BE2C (cell line): ENCODE measurements at regions not wholly inside any gene's neighbourhood (a gene's known extent, or its start where the extent isn't known, plus 50 kb on each side); places are given as distances from the start of the nearest gene placed in this dataset.

Experiments
- DNase-seq: peaks from one replicate; pipeline ENCODE4 v3.0.0-alpha.2; 2020
- H3K27me3 ChIP-seq: fragments of 250-450 bp; sonication (Bioruptor Pico); 2 replicates; pipeline ENCODE4 v1.5.1; 2020; ENCODE audit warnings: mild to moderate bottlenecking
- H3K36me3 ChIP-seq: fragments of 250-450 bp; sonication (Bioruptor Pico); 2 replicates; pipeline ENCODE4 v1.5.1; 2020; ENCODE audit warnings: mild to moderate bottlenecking
- H3K4me1 ChIP-seq: fragments of 250-450 bp; sonication (Bioruptor Pico); 2 replicates; pipeline ENCODE4 v1.5.1; 2020
- H3K4me3 ChIP-seq: 2 replicates; pipeline ENCODE4 v1.5.1; 2011; ENCODE audit warnings: low read depth, low read length
- H3K9me3 ChIP-seq: fragments of 250-450 bp; sonication (Bioruptor Pico); 2 replicates; pipeline ENCODE4 v1.5.1; 2020
- CTCF ChIP-seq: IDR thresholded peaks from 2 replicates; pipeline ENCODE4 v1.5.1; 2012; ENCODE audit warnings: mild to moderate bottlenecking, low read depth, low read length

GRCh38 chr17:14417336-14417735, 116.5 kb downstream of the HS3ST3B1 start:
- no peak for TF ChIP-seq CTCF
- DNase-seq: no peak
- no peak overlapping the region for H3K4me3 ChIP-seq

GRCh38 chr17:14409292-14409691, 108.4 kb downstream of the HS3ST3B1 start:
- Histone ChIP-seq H3K9me3 (no peaks in the 10 kb centered on the region), H3K4me3 (no peak overlapping the region), H3K27me3 (no peaks in the 10 kb centered on the region), H3K4me1 (no peaks in the 10 kb centered on the region), H3K36me3 (no peaks in the 10 kb centered on the region)
- TF ChIP-seq CTCF: no peak
- DNase-seq: no peak

More at GRCh38 chr17:14417336-14417735, 116.5 kb downstream of the HS3ST3B1 start:
- no peaks in the 10 kb centered on the region for H3K36me3 ChIP-seq
- H3K27me3 ChIP-seq: no peaks in the 10 kb centered on the region
- H3K4me1 ChIP-seq: no peaks in the 10 kb centered on the region
- no peaks in the 10 kb centered on the region for H3K9me3 ChIP-seq

GRCh38 chr17:14407541-14407940, 106.7 kb downstream of the HS3ST3B1 start:
- no peak for DNase-seq
- TF ChIP-seq CTCF: no peak
- Histone ChIP-seq H3K9me3 (no peaks in the 10 kb centered on the region), H3K4me3 (no peak overlapping the region), H3K27me3 (no peaks in the 10 kb centered on the region), H3K4me1 (no peaks in the 10 kb centered on the region), H3K36me3 (no peaks in the 10 kb centered on the region)

GRCh38 chr17:14405189-14405588, 104.3 kb downstream of the HS3ST3B1 start:
- TF ChIP-seq CTCF: no peak
- Histone ChIP-seq H3K4me1 (no peaks in the 10 kb centered on the region), H3K36me3 (no peaks in the 10 kb centered on the region), H3K4me3 (no peak overlapping the region), H3K9me3 (no peaks in the 10 kb centered on the region), H3K27me3 (no peaks in the 10 kb centered on the region)
- no peak for DNase-seq
